Breast epithelium (tissue), 4 donors: ENCODE measurements at regions not wholly inside any gene's neighbourhood (a gene's known extent, or its start where the extent isn't known, plus 50 kb on each side); places are given as distances from the start of the nearest gene placed in this dataset.

ENCODE experiments used
- DNase-seq, 2 donors: peaks; one replicate each; pipeline ENCODE4 v3.0.0-alpha.2; 2019; ENCODE audit warnings: low spot score in 2 of 2
- H3K27ac ChIP-seq, 2 donors: fragments of 200-600 bp; sonication (generic) in 1 of 2; one replicate each; pipeline ENCODE4 v1.5.1; 2016 to 2019; ENCODE audit warnings: mild to moderate bottlenecking in 1 of 2
- H3K27me3 ChIP-seq, 2 donors: fragments of 200-600 bp; sonication (generic) in 1 of 2; one replicate each; pipeline versions ENCODE4 v1.5.1 to v1.6.0; 2017 to 2019; ENCODE audit warnings: control low read depth in 1 of 2, mild to moderate bottlenecking in 1 of 2
- H3K36me3 ChIP-seq: fragments of 200-600 bp; one replicate; pipeline ENCODE4 v1.5.1; 2019
- H3K4me1 ChIP-seq, 2 donors: fragments of 200-600 bp; sonication (generic); one replicate each; pipeline ENCODE4 v1.5.1; 2016 to 2019; ENCODE audit warnings: control low read depth in 1 of 2
- H3K4me3 ChIP-seq, 3 donors: fragments of 200-600 bp; sonication (generic); 1 replicate in 2 of 3; 2 replicates in 1 of 3; pipeline ENCODE4 v1.5.1; 2016 to 2019; ENCODE audit warnings: mild to moderate bottlenecking in 3 of 3, moderate library complexity in 2 of 3
- H3K9me3 ChIP-seq, 2 donors: fragments of 200-600 bp; sonication (generic) in 1 of 2; one replicate each; pipeline ENCODE4 v1.5.1; 2016 to 2019; ENCODE audit warnings: control low read depth in 1 of 2
- POLR2A ChIP-seq: fragments of 450-650 bp; IDR thresholded peaks from one replicate; pipeline ENCODE4 v1.6.1; 2016; ENCODE audit warnings: antibody characterized with exemption, mild to moderate bottlenecking, moderate library complexity
- POLR2AphosphoS5 ChIP-seq, 3 donors: sonication (generic); formaldehyde crosslinking; IDR thresholded peaks; one replicate each; pipeline ENCODE4 v1.6.1; 2017; ENCODE audit warnings: antibody characterized with exemption in 3 of 3
- intact Hi-C: fragments of 100-400 bp; cut with DNase I; formaldehyde crosslinking; loops from one replicate; pipeline ENCODE4 v1.15.1; 2023; ENCODE audit warnings: low total_unique reads
- TF ChIP-seq, protein P1 (sequence below), 3 donors: fragments of 450-650 bp; IDR thresholded peaks; one replicate each; pipeline ENCODE4 v1.5.1; 2016 to 2017; ENCODE audit warnings: antibody characterized with exemption in 3 of 3, mild to moderate bottlenecking in 3 of 3, moderate library complexity in 3 of 3

DNA sequence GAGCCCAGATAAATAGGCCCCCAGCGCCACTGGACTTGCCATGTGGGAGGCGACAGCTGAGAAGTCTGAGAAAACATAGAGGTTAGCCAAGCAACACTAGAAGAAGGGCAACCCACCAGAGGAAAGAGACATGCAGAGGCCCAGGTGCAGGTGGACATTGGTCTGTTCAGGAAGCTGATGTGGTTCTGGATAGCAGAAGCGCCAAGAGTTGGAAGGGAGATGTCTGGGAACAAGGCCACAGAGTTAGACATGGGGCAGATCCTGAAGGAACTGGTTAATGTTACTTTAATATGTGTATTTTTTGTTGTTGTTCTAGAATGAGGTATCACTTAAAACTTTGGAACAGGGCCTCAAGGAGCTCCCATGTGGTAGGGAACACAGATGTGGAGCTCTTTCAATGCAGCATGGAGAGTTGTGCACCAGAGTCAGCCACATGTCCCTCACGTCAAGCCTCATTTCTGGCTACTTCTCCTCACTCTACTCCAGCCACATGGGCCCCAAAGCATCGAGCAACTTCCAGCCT is 62.2 kb upstream of the PKDCC start:
- Histone ChIP-seq H3K27me3 (no peaks in the 10 kb centered on the region), H3K36me3 (no peaks in the 10 kb centered on the region), H3K27ac (no peak overlapping the region), H3K4me3 (no peak overlapping the region), H3K4me1 (no peaks in the 10 kb centered on the region), H3K9me3 (no peaks in the 10 kb centered on the region)
- TF ChIP-seq, protein P1, sequence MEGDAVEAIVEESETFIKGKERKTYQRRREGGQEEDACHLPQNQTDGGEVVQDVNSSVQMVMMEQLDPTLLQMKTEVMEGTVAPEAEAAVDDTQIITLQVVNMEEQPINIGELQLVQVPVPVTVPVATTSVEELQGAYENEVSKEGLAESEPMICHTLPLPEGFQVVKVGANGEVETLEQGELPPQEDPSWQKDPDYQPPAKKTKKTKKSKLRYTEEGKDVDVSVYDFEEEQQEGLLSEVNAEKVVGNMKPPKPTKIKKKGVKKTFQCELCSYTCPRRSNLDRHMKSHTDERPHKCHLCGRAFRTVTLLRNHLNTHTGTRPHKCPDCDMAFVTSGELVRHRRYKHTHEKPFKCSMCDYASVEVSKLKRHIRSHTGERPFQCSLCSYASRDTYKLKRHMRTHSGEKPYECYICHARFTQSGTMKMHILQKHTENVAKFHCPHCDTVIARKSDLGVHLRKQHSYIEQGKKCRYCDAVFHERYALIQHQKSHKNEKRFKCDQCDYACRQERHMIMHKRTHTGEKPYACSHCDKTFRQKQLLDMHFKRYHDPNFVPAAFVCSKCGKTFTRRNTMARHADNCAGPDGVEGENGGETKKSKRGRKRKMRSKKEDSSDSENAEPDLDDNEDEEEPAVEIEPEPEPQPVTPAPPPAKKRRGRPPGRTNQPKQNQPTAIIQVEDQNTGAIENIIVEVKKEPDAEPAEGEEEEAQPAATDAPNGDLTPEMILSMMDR (IDR thresholded peaks at IDR 0.05): no peak
- TF ChIP-seq POLR2AphosphoS5 (IDR thresholded peaks at IDR 0.05) (no peak), POLR2A (no peak)
- intact Hi-C loops: no loop called here
- DNase-seq: no peak

DNA sequence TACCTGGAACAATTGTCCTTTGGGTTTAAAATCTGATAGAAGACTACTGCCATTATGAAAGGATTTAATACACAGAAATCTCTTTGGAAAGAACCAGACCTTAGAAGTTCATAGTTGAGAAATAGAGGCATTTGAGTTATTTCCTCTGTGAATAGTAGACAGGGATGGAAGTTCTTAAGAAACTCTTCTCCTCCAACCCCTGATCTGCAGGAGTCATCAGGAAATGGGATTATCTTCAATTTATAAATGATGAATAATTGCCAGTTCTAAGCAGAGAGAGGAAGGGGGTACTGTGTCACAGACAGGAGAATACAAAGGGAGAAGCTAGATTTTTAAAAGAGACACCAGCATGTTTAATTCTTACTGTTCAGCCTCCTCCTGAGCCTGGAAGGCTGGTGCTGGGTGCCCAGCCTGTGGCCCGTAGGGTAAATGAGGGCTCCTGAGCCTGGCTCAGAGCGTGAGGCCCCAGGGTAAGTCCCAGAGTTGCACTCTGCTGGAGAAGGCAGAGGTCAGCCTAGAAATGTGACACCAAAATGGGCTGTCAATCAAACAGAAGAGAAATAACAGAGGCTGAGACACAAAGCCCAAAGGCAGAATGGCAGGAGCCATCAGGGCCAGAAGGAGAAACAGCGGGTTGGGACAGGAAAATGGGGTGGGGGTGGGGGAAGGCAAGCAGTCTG is 58.2 kb upstream of the PKDCC start:
- Histone ChIP-seq H3K4me3 (no peak overlapping the region), H3K4me1 (no peaks in the 10 kb centered on the region), H3K9me3 (no peaks in the 10 kb centered on the region), H3K27me3 (no peaks in the 10 kb centered on the region), H3K36me3 (no peaks in the 10 kb centered on the region), H3K27ac (no peak overlapping the region)
- TF ChIP-seq POLR2A (no peak), POLR2AphosphoS5 (IDR thresholded peaks at IDR 0.05) (no peak)
- TF ChIP-seq, protein P1 (IDR thresholded peaks at IDR 0.05): no peak
- DNase-seq: no peak
- intact Hi-C loops: no loop called here

DNA sequence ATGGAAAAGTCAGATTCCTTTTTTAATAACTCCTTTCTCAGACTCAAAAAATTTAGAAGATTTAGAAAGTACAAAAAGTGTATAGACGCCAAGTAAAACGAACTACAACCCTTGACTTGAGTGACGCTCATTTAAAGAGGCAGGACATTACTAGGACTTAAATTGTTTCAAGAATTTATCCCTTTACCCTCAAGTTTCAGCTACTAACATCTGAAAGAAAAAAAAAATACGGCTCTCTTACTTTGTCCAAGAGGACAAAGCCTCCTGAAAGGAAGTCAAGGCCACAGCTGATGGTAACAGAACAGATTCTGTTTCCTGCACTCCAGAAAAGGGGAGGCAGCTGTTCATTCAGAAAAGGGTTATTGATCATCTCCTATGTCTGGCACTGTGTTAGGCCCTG is 57.6 kb upstream of the PKDCC start:
- no peak overlapping the region for H3K27ac ChIP-seq
- intact Hi-C loops: no loop called here

DNA sequence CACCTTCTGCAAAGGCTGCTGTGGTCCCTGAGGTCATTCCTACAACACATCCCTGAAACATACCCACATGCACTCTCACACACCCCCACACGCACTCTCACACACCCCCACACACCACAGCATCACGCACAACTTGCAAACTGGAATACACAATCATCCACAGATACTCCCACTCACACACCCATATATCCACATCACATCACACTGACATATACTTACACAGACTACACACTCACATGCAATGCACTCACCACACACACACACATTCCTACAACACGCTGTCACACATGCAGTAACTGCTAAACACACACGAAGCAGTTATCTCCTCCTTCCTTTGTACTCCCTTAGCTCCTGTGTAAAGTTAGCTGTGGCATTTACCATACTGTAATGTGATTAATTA is 57.1 kb upstream of the PKDCC start:
- no peaks in the 10 kb centered on the region for H3K36me3 ChIP-seq
- DNase-seq: no peak
- H3K4me3 ChIP-seq: no peak overlapping the region
- no peaks in the 10 kb centered on the region for H3K27me3 ChIP-seq
- intact Hi-C loops: no loop called here
- no peaks in the 10 kb centered on the region for H3K9me3 ChIP-seq
- TF ChIP-seq, protein P1 (IDR thresholded peaks at IDR 0.05): no peak
- TF ChIP-seq POLR2AphosphoS5 (IDR thresholded peaks at IDR 0.05) (no peak), POLR2A (no peak)
- H3K27ac ChIP-seq: no peak overlapping the region
- H3K4me1 ChIP-seq: no peaks in the 10 kb centered on the region

More for the DNA sequence above, 57.6 kb upstream of the PKDCC start:
- Histone ChIP-seq H3K27me3 (no peaks in the 10 kb centered on the region), H3K9me3 (no peaks in the 10 kb centered on the region), H3K4me3 (no peak overlapping the region), H3K36me3 (no peaks in the 10 kb centered on the region), H3K4me1 (no peaks in the 10 kb centered on the region)
- DNase-seq: no peak
- TF ChIP-seq POLR2A: no peak
- no peak for TF ChIP-seq POLR2AphosphoS5 (IDR thresholded peaks at IDR 0.05)
- TF ChIP-seq, protein P1 (IDR thresholded peaks at IDR 0.05): no peak

DNA sequence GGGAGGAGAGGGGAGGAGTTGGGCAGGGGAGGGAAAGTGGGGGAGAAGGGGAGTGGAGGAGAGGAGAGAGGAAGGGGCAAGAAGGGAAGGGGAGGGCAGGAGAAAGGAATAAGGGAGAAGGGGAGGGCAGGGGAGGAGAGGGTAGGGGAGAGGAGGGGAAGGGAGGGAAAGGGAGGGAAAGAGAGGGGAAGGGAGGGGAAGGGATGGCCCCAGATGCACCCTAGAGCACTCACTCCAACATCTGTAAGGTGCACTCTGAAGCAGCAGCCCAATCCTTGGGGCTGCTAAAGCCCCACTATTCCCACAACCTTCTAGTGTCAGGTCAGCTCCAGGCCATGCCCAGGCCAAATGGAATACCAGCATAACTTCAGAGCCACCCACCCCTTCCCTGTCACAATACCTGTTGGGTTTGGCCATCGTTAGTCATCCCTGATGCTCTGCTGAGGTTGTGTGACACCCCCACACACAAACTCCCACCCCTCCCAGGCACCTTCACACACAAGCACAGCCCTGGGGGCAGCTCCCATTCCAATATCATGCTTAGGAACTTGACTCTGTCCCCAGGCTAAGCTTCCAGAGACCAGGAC is 55.7 kb upstream of the PKDCC start:
- no peaks in the 10 kb centered on the region for H3K4me1 ChIP-seq
- TF ChIP-seq POLR2A: no peak
- no peak for TF ChIP-seq POLR2AphosphoS5 (IDR thresholded peaks at IDR 0.05)
- TF ChIP-seq, protein P1 (IDR thresholded peaks at IDR 0.05): no peak
- H3K27ac ChIP-seq: no peak overlapping the region
- no peaks in the 10 kb centered on the region for H3K9me3 ChIP-seq
- no peaks in the 10 kb centered on the region for H3K27me3 ChIP-seq
- H3K36me3 ChIP-seq: no peaks in the 10 kb centered on the region
- no peak for DNase-seq
- intact Hi-C loops: no loop called here
- no peak overlapping the region for H3K4me3 ChIP-seq
